Chondrocyte (in vitro differentiated cells): ENCODE measurements at regions not wholly inside any gene's neighbourhood (a gene's known extent, or its start where the extent isn't known, plus 50 kb on each side); places are given as distances from the start of the nearest gene placed in this dataset.

Experiments
- DNase-seq: peaks from one replicate; pipeline ENCODE4 v3.0.0; 2021; ENCODE audit warnings: mixed read lengths, low spot score
- H3K27ac Mint-ChIP-seq: one replicate; pipeline ENCODE4 v1.8.0; 2021; ENCODE audit warnings: mild to moderate bottlenecking, moderate library complexity, mixed read lengths; ENCODE audit not compliant: unreplicated experiment
- H3K27me3 Mint-ChIP-seq: 2 replicates; pipeline ENCODE4 v1.8.0; 2021; ENCODE audit warnings: low read depth, mixed read lengths
- H3K36me3 Mint-ChIP-seq: 2 replicates; pipeline ENCODE4 v1.8.0; 2021; ENCODE audit warnings: low read depth, mixed read lengths
- H3K4me1 Mint-ChIP-seq: 2 replicates; pipeline ENCODE4 v1.8.0; 2021; ENCODE audit warnings: low read depth, mild to moderate bottlenecking, mixed read lengths
- H3K4me3 Mint-ChIP-seq: one replicate; pipeline ENCODE4 v1.8.0; 2021; ENCODE audit warnings: mild to moderate bottlenecking, moderate library complexity, mixed read lengths; ENCODE audit not compliant: unreplicated experiment
- H3K9me3 Mint-ChIP-seq: 2 replicates; pipeline ENCODE4 v1.8.0; 2021; ENCODE audit warnings: low read depth, mixed read lengths
- TF ChIP-seq, protein P1 (sequence below): fragments of 200-600 bp; sonication (generic); IDR thresholded peaks from 2 replicates; pipeline ENCODE4 v1.5.0; 2021; ENCODE audit warnings: antibody characterized with exemption, mild to moderate bottlenecking, moderate library complexity

DNA sequence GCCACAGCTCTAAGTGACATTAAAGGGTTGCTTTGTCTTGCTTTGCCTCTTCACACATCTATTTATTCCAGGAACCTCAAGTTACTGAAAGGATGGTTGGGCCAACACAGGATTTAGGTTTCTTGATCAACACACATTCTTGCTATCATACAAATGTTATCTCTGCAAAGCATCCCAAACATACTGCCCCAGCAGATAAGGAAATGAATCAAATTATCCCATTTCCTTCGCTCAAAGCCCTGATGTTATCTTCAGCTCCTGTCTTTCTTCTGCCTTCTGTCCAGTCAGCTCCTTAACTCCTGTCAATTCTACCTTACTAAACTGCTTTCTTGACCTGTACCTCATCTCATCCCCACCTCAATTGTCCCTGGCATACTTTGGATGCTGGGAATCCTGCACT is 355.9 kb upstream of the TENM4 start:
- H3K27me3 Mint-ChIP-seq: peaks cover 8% of the 10 kb centered on the region

DNA sequence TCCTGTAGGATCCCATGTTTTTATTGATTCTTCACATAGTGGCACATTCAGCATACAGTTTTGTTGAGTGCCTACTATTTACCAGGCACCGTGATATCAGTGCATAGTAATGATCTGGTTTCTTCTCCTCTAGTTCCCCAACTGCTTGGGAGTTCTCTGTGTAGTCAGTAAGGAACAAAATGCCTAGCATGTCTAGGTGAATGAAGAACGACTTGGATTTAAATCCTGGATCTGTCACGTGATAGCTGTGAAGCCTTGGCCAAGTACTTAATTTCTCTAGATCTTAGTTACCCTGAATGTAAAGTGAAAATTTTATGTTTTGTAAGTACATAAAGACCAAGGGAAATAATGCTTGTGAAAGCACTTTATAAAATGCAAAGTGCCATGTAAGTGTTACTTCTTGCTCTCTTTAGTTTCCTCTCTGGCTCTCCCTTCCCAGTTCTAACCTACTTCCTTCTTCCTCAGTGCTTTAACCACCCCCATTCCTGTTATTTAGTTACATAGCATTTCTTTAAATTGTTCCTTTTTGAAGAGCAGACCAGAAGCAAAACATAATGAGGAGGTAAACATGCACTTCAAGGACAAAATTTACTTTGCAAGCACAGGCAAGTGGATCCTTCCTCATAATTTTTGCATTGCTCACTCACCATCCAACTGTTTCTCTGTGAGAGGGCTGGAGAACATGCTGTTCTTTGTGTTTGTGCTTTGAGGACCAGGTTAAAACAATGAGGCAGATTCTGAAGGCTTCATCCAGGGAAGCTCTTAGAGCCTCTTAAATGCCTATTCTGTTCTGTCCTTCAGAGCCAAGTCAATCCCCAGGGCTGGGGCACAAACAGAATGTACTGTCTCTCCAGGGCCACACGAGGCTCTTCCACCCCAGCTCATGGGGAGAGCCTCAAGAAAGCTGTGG is 353.9 kb upstream of the TENM4 start:
- H3K27me3 Mint-ChIP-seq: peaks cover 6% of the 10 kb centered on the region
- H3K9me3 Mint-ChIP-seq: peaks cover 2% of the 10 kb centered on the region
- TF ChIP-seq, protein P1, sequence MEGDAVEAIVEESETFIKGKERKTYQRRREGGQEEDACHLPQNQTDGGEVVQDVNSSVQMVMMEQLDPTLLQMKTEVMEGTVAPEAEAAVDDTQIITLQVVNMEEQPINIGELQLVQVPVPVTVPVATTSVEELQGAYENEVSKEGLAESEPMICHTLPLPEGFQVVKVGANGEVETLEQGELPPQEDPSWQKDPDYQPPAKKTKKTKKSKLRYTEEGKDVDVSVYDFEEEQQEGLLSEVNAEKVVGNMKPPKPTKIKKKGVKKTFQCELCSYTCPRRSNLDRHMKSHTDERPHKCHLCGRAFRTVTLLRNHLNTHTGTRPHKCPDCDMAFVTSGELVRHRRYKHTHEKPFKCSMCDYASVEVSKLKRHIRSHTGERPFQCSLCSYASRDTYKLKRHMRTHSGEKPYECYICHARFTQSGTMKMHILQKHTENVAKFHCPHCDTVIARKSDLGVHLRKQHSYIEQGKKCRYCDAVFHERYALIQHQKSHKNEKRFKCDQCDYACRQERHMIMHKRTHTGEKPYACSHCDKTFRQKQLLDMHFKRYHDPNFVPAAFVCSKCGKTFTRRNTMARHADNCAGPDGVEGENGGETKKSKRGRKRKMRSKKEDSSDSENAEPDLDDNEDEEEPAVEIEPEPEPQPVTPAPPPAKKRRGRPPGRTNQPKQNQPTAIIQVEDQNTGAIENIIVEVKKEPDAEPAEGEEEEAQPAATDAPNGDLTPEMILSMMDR: no peak
- no peak overlapping the region for H3K27ac Mint-ChIP-seq
- H3K4me1 Mint-ChIP-seq: no peaks in the 10 kb centered on the region
- H3K36me3 Mint-ChIP-seq: no peaks in the 10 kb centered on the region
- H3K4me3 Mint-ChIP-seq: no peak overlapping the region
- no peak for DNase-seq

More for the DNA sequence above, 355.9 kb upstream of the TENM4 start:
- DNase-seq: no peak
- Mint-ChIP-seq H3K4me3 (no peak overlapping the region), H3K9me3 (no peaks in the 10 kb centered on the region), H3K27ac (no peak overlapping the region), H3K36me3 (no peaks in the 10 kb centered on the region), H3K4me1 (no peaks in the 10 kb centered on the region)
- TF ChIP-seq, protein P1: no peak

DNA sequence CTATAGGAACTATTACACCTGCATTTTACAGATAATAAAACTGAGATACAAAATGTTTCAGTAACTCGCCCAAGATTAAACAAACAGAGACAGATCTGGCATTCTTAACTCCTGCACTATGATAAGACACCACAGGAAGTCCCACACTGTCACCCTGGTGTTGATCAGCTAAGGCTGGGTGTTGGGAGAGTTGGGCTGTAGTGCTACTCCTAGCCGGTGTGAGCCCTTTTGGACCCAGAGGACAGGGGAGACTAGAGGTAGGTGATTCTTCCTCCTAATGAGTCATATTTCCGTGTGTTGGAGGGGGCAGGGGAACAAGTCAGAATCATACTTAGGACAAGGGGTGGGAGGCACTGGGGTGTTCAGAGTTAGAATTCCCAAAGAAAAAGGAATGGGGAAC is 353.2 kb upstream of the TENM4 start:
- H3K4me1 Mint-ChIP-seq: no peaks in the 10 kb centered on the region
- H3K36me3 Mint-ChIP-seq: no peaks in the 10 kb centered on the region
- TF ChIP-seq, protein P1: no peak
- H3K27ac Mint-ChIP-seq: no peak overlapping the region
- H3K4me3 Mint-ChIP-seq: no peak overlapping the region
- H3K9me3 Mint-ChIP-seq: peaks cover 2% of the 10 kb centered on the region
- no peak for DNase-seq
- peaks cover 6% of the 10 kb centered on the region for H3K27me3 Mint-ChIP-seq

DNA sequence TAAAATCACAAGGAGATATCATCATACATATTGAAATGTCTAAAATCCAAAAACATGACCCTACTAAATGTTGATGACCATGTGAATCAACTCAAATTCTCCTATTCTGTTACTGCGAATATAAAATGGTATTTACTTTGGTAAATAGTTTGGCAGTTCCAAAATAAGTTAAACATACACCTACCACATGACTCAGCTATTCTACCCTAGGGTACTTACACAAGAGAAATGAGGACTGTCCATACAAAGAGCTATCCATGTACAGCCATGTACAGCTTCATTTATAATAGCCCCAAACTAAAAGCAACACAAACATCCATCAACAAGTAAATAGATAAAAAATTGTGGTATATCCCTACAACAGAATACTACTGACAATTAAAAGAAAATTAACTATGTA is 346.1 kb upstream of the TENM4 start:
- Mint-ChIP-seq H3K9me3 (peaks cover 2% of the 10 kb centered on the region), H3K36me3 (no peaks in the 10 kb centered on the region), H3K4me1 (no peaks in the 10 kb centered on the region), H3K27ac (no peak overlapping the region), H3K27me3 (peaks cover 3% of the 10 kb centered on the region), H3K4me3 (no peak overlapping the region)
- no peak for DNase-seq
- TF ChIP-seq, protein P1: no peak

DNA sequence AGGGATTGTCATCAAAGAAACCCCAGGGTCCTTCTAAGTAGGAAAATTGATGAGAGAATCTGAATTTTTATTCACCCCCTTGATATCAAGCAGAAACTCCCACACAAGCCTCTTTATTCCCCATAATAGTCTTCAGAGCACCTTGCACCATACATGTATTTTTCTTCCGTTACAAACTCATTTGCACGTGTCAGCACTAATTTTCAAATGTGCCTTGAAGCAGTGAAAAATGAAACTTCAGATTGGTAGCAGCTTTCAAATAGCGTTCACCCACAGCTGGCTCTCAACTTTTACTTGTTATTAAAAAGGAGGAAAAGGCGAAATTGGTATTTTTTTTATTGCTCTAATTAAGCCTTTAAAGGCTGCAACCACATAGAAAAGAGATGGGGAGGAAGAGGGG is 343.0 kb upstream of the TENM4 start:
- H3K27me3 Mint-ChIP-seq: peaks cover 3% of the 10 kb centered on the region
- H3K36me3 Mint-ChIP-seq: no peaks in the 10 kb centered on the region

More for the DNA sequence above, 343.0 kb upstream of the TENM4 start:
- TF ChIP-seq, protein P1: no peak
- DNase-seq: no peak
- H3K4me1 Mint-ChIP-seq: no peaks in the 10 kb centered on the region
- H3K27ac Mint-ChIP-seq: no peak overlapping the region
- no peak overlapping the region for H3K4me3 Mint-ChIP-seq
- H3K9me3 Mint-ChIP-seq: no peaks in the 10 kb centered on the region
